HepG2 (cell line): ENCODE measurements at regions not wholly inside any gene's neighbourhood (a gene's known extent, or its start where the extent isn't known, plus 50 kb on each side); places are given as distances from the start of the nearest gene placed in this dataset.

Experiments used
- MAFK ChIP-seq, 2 experiments: IDR thresholded peaks in 1 of 2; conservative IDR thresholded peaks in 1 of 2; 2 replicates each; pipeline ENCODE4 v1.6.1; 2011; ENCODE audit warnings: improper control_type of control experiment in 2 of 2, low read length in 2 of 2
- ZNF619 ChIP-seq: sonication (generic); formaldehyde crosslinking; IDR thresholded peaks from 2 replicates; pipeline ENCODE4 v1.4.0; 2020; ENCODE audit warnings: mild to moderate bottlenecking, missing genetic modification reagents
- ZNF678 ChIP-seq: sonication (generic); formaldehyde crosslinking; IDR thresholded peaks from 2 replicates; pipeline ENCODE4 v1.4.0; 2020; ENCODE audit warnings: mild to moderate bottlenecking, missing genetic modification reagents
- ZNF777 ChIP-seq: sonication (generic); formaldehyde crosslinking; IDR thresholded peaks from 2 replicates; pipeline ENCODE4 v1.4.0; 2020; ENCODE audit warnings: missing genetic modification reagents

DNA sequence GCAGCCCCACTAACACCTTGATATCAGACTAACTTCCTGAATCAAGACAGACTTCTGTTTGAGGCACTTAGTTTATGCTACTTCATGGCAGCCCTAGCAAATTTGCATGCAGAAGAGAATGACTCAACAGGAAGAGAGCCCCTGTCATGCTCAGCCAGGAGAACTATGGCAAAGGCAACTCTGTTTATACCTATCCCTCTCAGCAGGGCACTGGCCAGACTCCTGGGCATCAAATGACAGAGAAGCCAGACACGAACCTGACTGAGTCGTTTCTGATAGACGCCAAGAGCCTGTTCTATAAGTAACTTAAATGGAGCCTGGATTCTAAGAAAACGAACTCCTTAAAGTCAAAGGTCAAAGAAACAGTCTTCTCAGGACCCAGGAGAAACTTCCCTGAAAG is 50.9 kb upstream of the UNC5B start (continued):
- TF ChIP-seq ZNF777: no peak
- TF ChIP-seq ZNF678: no peak
- no peak for TF ChIP-seq ZNF619 (CRISPR knock-in tag)
- no peak for TF ChIP-seq MAFK (conservative IDR thresholded peaks at IDR 0.05 in 1 of 2, IDR thresholded peaks at IDR 0.05 in 1 of 2; ENCODE audit: low read length in 2 of 2)
